ENCODE measurements at regions not wholly inside any gene's neighbourhood (a gene's known extent, or its start where the extent isn't known, plus 50 kb on each side); places are given as distances from the start of the nearest gene placed in this dataset.

- H3K27me3 Mint-ChIP-seq (ENCODE audit: low read depth), result no peaks in the 10 kb centered on the region
- no peaks in the 10 kb centered on the region for H3K4me1 Mint-ChIP-seq
- no peak overlapping the region for H3K27ac Mint-ChIP-seq (ENCODE audit: unreplicated experiment)
- DNase-seq (ENCODE audit: low read depth, low spot score), result no peak
- H3K4me3 Mint-ChIP-seq, result no peak overlapping the region
- H3K36me3 Mint-ChIP-seq (ENCODE audit: low read depth), result no peaks in the 10 kb centered on the region
- H3K9me3 Mint-ChIP-seq, result no peaks in the 10 kb centered on the region
- no peak for TF ChIP-seq CTCF (conservative IDR thresholded peaks at IDR 0.05)
Measured at GRCh38 chr5:119878712-119879111, 249.4 kb downstream of the FAM170A start.

DNA sequence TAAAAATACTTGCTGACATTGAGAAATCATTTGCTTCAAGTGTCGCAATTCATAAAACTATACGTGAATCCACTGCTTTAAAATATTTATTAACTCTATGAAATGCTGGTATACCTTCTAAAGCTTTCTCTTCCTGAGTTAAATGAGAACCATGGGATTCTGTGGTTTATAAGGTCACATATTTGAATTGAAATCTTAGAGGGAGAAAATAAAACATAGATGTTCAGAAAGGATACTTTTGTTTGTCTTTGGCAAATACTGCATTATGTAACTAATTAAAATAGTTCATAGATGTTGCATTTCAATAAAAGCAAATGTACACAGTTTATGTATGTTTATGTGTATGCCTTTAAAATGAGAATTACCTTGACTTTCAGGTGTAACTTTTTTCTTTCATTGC is 250.1 kb downstream of the FAM170A start:
- no peaks in the 10 kb centered on the region for H3K27me3 Mint-ChIP-seq (ENCODE audit: low read depth)
- TF ChIP-seq CTCF (conservative IDR thresholded peaks at IDR 0.05), result no peak
- no peaks in the 10 kb centered on the region for H3K36me3 Mint-ChIP-seq (ENCODE audit: low read depth)
- H3K4me1 Mint-ChIP-seq, result no peaks in the 10 kb centered on the region
- no peak overlapping the region for H3K27ac Mint-ChIP-seq (ENCODE audit: unreplicated experiment)
- H3K9me3 Mint-ChIP-seq, result no peaks in the 10 kb centered on the region
- H3K4me3 Mint-ChIP-seq, result no peak overlapping the region
- DNase-seq (ENCODE audit: low read depth, low spot score), result no peak

DNA sequence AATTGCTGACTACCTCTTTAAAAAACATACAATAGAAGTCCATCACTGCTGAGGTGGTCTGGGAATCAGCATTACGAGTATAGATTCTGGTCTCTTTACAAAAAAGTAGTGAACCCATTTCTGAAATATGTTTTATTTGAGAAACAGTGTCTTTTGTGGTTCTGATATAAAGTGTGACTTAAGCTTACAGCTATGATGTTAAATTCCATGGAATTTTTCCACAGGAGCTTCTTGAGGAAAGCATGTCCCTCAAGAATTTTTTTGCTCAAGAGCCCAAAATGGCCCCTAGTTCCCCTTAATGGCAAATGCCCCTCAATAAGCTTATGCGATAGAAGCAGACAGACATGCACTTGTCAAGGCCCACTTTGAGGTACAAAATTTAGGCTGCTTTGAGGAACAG is 265.7 kb downstream of the FAM170A start:
- H3K9me3 Mint-ChIP-seq, result no peaks in the 10 kb centered on the region
- H3K4me1 Mint-ChIP-seq, result no peaks in the 10 kb centered on the region
- TF ChIP-seq CTCF (conservative IDR thresholded peaks at IDR 0.05), result no peak
- H3K27ac Mint-ChIP-seq (ENCODE audit: unreplicated experiment), result no peak overlapping the region
- H3K36me3 Mint-ChIP-seq (ENCODE audit: low read depth), result no peaks in the 10 kb centered on the region
- DNase-seq (ENCODE audit: low read depth, low spot score), result no peak
- no peak overlapping the region for H3K4me3 Mint-ChIP-seq
- H3K27me3 Mint-ChIP-seq (ENCODE audit: low read depth), result no peaks in the 10 kb centered on the region

GRCh38 chr5:119896826-119897536 is 267.6 kb downstream of the FAM170A start:
- TF ChIP-seq CTCF (conservative IDR thresholded peaks at IDR 0.05), result no peak
- Mint-ChIP-seq H3K9me3 (no peaks in the 10 kb centered on the region), H3K27me3 (ENCODE audit: low read depth) (no peaks in the 10 kb centered on the region), H3K4me3 (no peak overlapping the region), H3K36me3 (ENCODE audit: low read depth) (no peaks in the 10 kb centered on the region), H3K27ac (ENCODE audit: unreplicated experiment) (no peak overlapping the region), H3K4me1 (no peaks in the 10 kb centered on the region)
- no peak for DNase-seq (ENCODE audit: low read depth, low spot score)

DNA sequence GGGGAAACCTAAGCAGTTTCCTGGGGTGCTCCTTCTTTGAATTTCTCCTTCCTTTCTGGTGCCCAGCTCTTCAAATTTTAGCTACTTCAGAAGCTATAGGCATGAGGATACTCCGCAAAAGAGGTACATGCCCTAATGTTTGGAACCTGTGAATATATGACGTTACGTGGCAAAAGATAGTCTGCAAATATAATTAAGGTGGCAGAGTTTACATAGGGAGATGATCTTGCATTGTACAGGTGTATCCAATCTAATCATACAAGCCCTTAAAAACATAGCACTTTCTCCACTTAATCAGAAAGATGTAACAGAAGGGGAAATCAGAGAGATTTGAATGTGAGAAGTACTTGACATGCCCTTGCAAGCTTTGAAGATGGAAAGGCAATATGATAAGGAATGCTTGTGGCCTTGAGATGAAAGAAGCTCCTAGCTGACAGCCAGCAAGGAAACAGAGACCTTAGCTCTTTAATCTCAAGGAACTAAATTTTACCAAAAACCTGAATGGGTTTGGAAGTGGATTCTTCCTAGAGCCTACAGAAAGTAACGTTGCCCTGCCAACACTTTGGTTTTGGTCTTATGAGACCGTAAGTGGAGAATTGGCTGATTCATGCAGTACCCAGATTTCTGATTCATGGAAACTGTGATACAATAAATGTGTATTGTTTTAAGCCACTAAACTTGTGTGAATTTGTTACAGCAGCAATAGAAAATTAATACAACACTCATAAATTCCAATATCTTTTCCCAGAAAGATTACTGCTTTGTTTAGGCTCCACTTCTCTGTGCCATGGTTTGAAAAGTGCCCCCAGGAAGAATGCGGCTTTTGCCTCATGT is 268.4 kb downstream of the FAM170A start:
- Mint-ChIP-seq H3K27me3 (ENCODE audit: low read depth) (no peaks in the 10 kb centered on the region), H3K27ac (ENCODE audit: unreplicated experiment) (no peak overlapping the region), H3K4me3 (no peak overlapping the region), H3K9me3 (no peaks in the 10 kb centered on the region), H3K36me3 (ENCODE audit: low read depth) (no peaks in the 10 kb centered on the region), H3K4me1 (no peaks in the 10 kb centered on the region)
- DNase-seq (ENCODE audit: low read depth, low spot score), result no peak
- no peak for TF ChIP-seq CTCF (conservative IDR thresholded peaks at IDR 0.05)
